ENCODE measurements at regions not wholly inside any gene's neighbourhood (a gene's known extent, or its start where the extent isn't known, plus 50 kb on each side); places are given as distances from the start of the nearest gene placed in this dataset.

DNA sequence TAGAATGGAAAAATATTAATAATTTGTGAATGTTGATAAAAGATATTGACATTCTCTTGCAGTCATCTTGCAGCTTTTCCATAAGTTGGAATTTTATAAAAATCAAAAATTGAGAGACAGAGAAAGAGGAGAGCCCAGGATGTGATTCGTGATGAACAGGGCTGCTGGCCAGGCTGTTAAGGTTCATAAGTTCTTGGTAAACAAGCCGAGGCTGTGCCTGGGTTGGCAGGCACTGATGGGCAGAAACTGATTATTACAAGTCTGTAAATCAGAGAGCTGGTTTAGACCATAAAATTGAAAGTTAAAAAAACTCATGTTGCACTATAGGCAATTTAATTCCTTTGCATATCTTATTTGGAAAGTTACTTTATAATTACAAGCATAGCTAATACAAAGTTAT is 533.7 kb downstream of the HAPSTR1 start:
- no peaks in the 10 kb centered on the region for H3K9me3 ChIP-seq (ENCODE audit: control insufficient read depth, insufficient read depth, low read depth, low read length)
- H3K4me1 ChIP-seq (ENCODE audit: control insufficient read depth, insufficient read depth, low read length) = no peaks in the 10 kb centered on the region
- ChIA-PET POLR2A (no interaction called here), CTCF (no interaction called here)
- no peak overlapping the region for H3K4me3 ChIP-seq (ENCODE audit: low read depth, low read length)
- no peaks in the 10 kb centered on the region for H3K36me3 ChIP-seq (ENCODE audit: control insufficient read depth in 2 of 2, insufficient read depth in 1 of 2, low read length in 2 of 2)
- H3K27ac ChIP-seq (ENCODE audit: extremely low read depth, low read depth, low read length) = no peak overlapping the region
- TF ChIP-seq ZFHX2 (tag by site-specific recombination; conservative IDR thresholded peaks at IDR 0.05) = no peak
- TF ChIP-seq ZBTB20 (tag by site-specific recombination; IDR thresholded peaks at IDR 0.05) = no peak

DNA sequence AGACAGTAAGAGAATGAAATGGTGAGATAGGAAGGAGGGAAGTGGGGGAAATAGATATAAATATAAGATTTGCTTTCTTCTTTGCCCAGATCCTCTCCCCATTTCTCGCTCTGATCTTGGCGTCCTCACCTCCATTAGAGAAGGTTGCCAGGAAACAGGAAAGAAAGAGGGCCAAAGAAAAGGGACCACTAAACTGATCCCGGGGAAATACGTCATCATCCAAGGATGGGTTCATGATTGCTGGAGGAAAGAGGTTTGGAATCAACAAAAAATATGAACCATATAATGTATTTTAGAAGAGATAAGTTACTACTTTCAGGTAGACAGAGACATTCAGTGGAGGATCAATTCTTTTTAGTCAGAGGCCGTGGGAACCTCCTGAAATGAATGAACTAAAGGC is 536.0 kb downstream of the HAPSTR1 start:
- Histone ChIP-seq H3K36me3 (ENCODE audit: control insufficient read depth in 2 of 2, insufficient read depth in 1 of 2, low read length in 2 of 2) (no peaks in the 10 kb centered on the region), H3K4me3 (ENCODE audit: low read depth, low read length) (no peak overlapping the region), H3K4me1 (ENCODE audit: control insufficient read depth, insufficient read depth, low read length) (no peaks in the 10 kb centered on the region), H3K9me3 (ENCODE audit: control insufficient read depth, insufficient read depth, low read depth, low read length) (no peaks in the 10 kb centered on the region), H3K27ac (ENCODE audit: extremely low read depth, low read depth, low read length) (no peak overlapping the region)
- ChIA-PET CTCF (interaction anchor here (0.6 kb wide), 1 partner anchor 149 kb away, joined by 6 read pairs; no protein-coding TSS in a partner anchor), POLR2A (no interaction called here)
- TF ChIP-seq ZNF596 (tag by site-specific recombination; IDR thresholded peaks at IDR 0.05) = no peak
- no peak for TF ChIP-seq ZNF48 (tag by site-specific recombination; IDR thresholded peaks at IDR 0.05)
- TF ChIP-seq, protein P1, sequence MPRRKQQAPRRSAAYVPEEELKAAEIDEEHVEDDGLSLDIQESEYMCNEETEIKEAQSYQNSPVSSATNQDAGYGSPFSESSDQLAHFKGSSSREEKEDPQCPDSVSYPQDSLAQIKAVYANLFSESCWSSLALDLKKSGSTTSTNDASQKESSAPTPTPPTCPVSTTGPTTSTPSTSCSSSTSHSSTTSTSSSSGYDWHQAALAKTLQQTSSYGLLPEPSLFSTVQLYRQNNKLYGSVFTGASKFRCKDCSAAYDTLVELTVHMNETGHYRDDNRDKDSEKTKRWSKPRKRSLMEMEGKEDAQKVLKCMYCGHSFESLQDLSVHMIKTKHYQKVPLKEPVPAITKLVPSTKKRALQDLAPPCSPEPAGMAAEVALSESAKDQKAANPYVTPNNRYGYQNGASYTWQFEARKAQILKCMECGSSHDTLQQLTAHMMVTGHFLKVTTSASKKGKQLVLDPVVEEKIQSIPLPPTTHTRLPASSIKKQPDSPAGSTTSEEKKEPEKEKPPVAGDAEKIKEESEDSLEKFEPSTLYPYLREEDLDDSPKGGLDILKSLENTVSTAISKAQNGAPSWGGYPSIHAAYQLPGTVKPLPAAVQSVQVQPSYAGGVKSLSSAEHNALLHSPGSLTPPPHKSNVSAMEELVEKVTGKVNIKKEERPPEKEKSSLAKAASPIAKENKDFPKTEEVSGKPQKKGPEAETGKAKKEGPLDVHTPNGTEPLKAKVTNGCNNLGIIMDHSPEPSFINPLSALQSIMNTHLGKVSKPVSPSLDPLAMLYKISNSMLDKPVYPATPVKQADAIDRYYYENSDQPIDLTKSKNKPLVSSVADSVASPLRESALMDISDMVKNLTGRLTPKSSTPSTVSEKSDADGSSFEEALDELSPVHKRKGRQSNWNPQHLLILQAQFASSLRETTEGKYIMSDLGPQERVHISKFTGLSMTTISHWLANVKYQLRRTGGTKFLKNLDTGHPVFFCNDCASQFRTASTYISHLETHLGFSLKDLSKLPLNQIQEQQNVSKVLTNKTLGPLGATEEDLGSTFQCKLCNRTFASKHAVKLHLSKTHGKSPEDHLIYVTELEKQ (tag by site-specific recombination; IDR thresholded peaks at IDR 0.05; ENCODE audit: borderline replicate concordance) = no peak
- TF ChIP-seq REPIN1 (tag by site-specific recombination; IDR thresholded peaks at IDR 0.05; ENCODE audit: low read depth) = no peak
- TF ChIP-seq ZBTB17 (tag by site-specific recombination; IDR thresholded peaks at IDR 0.05) = no peak
- TF ChIP-seq ZNF561 (tag by site-specific recombination; IDR thresholded peaks at IDR 0.05; ENCODE audit: borderline replicate concordance) = no peak
- TF ChIP-seq, protein P2, sequence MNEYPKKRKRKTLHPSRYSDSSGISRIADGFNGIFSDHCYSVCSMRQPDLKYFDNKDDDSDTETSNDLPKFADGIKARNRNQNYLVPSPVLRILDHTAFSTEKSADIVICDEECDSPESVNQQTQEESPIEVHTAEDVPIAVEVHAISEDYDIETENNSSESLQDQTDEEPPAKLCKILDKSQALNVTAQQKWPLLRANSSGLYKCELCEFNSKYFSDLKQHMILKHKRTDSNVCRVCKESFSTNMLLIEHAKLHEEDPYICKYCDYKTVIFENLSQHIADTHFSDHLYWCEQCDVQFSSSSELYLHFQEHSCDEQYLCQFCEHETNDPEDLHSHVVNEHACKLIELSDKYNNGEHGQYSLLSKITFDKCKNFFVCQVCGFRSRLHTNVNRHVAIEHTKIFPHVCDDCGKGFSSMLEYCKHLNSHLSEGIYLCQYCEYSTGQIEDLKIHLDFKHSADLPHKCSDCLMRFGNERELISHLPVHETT (tag by site-specific recombination; IDR thresholded peaks at IDR 0.05) = no peak
- TF ChIP-seq ZFP41 (tag by site-specific recombination; IDR thresholded peaks at IDR 0.05; ENCODE audit: borderline replicate concordance) = no peak
- TF ChIP-seq ZNF146 (tag by site-specific recombination; IDR thresholded peaks at IDR 0.05) = no peak
- TF ChIP-seq HOXD13 (CRISPR knock-in tag; IDR thresholded peaks at IDR 0.05; ENCODE audit: borderline replicate concordance) = no peak
- TF ChIP-seq KLF9 (tag by site-specific recombination; IDR thresholded peaks at IDR 0.05; ENCODE audit: low read depth) = no peak
- no peak for TF ChIP-seq ZNF184 (tag by site-specific recombination; IDR thresholded peaks at IDR 0.05)
- no peak for TF ChIP-seq SP2 (tag by site-specific recombination; IDR thresholded peaks at IDR 0.05)
- TF ChIP-seq ZNF830 (tag by site-specific recombination; IDR thresholded peaks at IDR 0.05; ENCODE audit: low read depth) = no peak
- no peak for TF ChIP-seq ZEB2 (tag by site-specific recombination; IDR thresholded peaks at IDR 0.05)
- TF ChIP-seq ZNF138 (tag by site-specific recombination; IDR thresholded peaks at IDR 0.05; ENCODE audit: borderline replicate concordance) = no peak

DNA sequence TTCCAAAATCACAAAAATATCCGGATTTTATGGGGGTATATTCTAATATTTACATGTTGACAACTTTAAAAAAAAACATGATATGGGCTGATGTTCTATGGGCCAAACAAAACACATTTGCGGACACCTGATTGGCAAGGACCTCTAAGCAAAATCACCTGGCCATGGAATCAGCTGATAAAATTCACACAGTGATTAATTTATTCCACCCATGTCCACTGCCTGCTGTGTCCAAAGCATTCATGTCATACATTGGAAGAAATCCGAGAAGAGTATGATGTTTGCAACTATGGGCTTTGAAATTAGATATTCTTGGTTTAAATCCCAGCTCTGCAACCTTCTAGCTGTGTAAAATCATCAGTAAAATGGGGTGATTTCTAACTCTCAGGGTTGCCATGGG is 538.7 kb downstream of the HAPSTR1 start:
- Histone ChIP-seq H3K36me3 (ENCODE audit: control insufficient read depth in 2 of 2, insufficient read depth in 1 of 2, low read length in 2 of 2) (no peaks in the 10 kb centered on the region), H3K27ac (ENCODE audit: extremely low read depth, low read depth, low read length) (no peak overlapping the region), H3K4me1 (ENCODE audit: control insufficient read depth, insufficient read depth, low read length) (no peaks in the 10 kb centered on the region), H3K9me3 (ENCODE audit: control insufficient read depth, insufficient read depth, low read depth, low read length) (no peaks in the 10 kb centered on the region), H3K4me3 (ENCODE audit: low read depth, low read length) (no peak overlapping the region)
- POLR2A ChIA-PET = no interaction called here
- CTCF ChIA-PET = interaction anchor here (0.6 kb wide), 1 partner anchor 18 kb away, joined by 3 read pairs; no protein-coding TSS in a partner anchor
- TF ChIP-seq ZNF423 (tag by site-specific recombination; IDR thresholded peaks at IDR 0.05) (no peak), YY2 (tag by site-specific recombination; IDR thresholded peaks at IDR 0.05) (no peak)
- TF ChIP-seq, protein P3, sequence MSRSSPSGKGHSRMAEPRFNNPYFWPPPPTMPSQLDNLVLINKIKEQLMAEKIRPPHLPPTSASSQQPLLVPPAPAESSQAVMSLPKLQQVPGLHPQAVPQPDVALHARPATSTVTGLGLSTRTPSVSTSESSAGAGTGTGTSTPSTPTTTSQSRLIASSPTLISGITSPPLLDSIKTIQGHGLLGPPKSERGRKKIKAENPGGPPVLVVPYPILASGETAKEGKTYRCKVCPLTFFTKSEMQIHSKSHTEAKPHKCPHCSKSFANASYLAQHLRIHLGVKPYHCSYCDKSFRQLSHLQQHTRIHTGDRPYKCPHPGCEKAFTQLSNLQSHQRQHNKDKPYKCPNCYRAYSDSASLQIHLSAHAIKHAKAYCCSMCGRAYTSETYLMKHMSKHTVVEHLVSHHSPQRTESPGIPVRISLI (tag by site-specific recombination; IDR thresholded peaks at IDR 0.05) = no peak
